ENCODE measurements at regions not wholly inside any gene's neighbourhood (a gene's known extent, or its start where the extent isn't known, plus 50 kb on each side); places are given as distances from the start of the nearest gene placed in this dataset.

DNA sequence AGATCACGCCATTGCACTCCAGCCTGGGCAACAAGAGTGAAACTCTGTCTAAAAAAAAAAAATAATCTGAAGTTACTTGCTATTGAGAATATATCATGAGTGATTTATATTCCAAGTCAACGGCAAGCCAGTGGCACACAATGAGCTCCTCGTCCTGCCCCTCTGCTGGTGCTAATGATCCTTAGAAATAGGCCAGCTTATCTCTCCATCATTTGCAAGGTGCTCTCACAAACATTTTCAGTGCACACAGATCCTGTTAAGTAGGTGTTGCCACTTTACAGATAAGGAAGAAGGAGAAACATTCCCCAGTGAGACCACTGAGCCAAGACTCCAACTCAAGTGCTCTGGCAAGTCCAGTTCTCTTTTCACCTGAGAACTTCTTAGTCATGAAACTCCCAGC, 91.3 kb upstream of the GPR45 start:
- no peak for DNase-seq

DNA sequence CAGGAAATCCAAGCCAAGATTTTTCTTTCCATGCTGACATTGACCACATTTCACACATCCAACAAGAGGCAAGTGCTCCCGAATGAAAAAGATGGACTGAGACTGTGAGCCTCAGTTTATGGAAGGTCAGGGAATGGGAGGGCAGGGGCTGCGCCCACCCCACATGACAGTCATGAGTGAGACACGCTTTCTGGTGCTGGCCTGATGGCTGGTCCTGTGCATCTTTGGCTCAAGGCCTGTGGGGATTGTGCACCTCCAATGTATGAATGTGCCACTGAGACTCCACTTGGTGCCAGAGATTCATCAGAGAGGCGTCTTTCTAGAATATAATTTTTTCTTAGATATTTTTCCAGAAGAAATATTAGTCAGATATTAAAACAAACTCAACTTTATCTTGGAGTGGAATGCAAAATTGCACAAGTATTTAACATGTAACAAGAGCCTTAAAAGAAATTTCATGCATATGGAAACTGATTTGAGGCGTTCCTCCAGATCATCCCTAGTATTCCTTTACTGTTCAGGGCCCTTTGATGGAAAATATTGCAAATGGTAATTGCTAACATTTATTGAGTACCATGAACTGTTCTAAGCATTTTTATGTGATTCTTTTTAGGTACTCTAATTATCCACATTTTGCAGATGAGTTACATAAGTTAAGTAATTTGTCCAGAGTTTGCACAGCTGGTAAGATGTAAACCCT, 87.3 kb upstream of the GPR45 start:
- DNase-seq: no peak

DNA sequence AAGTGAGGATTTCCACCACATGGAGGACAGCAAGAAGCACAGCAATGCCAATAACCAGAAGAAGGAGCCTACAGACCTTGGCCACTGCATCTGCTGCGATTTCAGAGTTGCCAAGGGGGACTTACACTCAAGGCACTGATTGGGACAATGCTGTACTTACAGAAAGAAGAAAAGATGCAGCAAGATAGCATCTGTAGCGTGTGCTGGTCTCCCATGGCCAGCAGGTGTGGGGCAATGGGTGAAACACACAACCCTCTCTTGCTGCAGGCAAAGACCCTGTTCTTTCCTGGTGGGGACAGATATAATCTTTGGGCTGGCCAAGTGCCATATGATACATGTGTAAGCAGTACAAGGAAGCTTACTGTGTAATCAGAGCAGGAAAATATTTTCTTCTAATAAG, 85.4 kb upstream of the GPR45 start:
- DNase-seq: no peak

GRCh38 chr2:105158002-105158401, 83.5 kb upstream of the GPR45 start:
- no peak for DNase-seq

DNA sequence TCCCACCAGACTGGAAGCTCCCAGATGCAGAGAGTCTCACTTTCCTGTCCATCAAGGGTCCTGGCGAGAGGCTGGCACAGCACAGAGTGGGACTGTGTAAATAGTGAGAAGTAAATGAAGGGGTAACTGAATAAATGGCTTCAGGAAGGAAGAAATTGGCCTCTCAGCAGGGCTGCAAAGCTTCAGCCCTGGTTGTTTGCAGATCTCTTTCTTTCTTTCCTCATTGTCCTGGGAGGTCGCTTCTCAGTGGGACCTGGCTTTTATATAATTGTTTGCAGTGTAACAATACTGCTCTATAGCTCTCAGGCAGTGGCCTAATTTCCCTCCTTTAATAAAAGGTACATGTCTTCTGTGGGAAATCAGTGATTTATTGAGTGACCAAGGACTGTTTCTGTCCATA, 74.9 kb upstream of the GPR45 start:
- DNase-seq: peak in 2 of 3 experiments; percentile 70 to 94

- no peak for DNase-seq
Measured at GRCh38 chr2:105168543-105168942, 73.0 kb upstream of the GPR45 start.

DNA sequence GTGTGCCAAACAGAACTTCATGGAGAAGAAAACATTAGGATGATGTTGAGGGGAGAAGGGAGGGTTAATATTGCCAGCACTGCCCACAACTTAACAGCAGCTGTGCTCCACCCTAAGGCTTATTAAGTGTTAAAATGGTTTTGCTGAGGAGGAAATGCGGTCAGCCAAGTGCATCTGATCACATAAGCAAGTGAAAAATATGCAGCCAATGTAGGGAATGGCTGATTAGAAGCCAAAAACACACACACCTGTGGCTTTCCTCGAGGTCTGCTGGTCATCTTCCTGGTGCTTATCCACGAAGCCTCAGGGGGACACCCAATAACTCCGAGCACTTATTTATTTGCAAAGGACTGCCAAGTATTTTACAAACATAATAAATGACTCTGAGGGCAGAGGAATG, 66.3 kb upstream of the GPR45 start:
- peak in 1 of 3 experiments; percentile 17 for DNase-seq

GRCh38 chr2:105176429-105176828, 65.1 kb upstream of the GPR45 start:
- DNase-seq: peak in 2 of 3 experiments; percentile 35 to 44

DNA sequence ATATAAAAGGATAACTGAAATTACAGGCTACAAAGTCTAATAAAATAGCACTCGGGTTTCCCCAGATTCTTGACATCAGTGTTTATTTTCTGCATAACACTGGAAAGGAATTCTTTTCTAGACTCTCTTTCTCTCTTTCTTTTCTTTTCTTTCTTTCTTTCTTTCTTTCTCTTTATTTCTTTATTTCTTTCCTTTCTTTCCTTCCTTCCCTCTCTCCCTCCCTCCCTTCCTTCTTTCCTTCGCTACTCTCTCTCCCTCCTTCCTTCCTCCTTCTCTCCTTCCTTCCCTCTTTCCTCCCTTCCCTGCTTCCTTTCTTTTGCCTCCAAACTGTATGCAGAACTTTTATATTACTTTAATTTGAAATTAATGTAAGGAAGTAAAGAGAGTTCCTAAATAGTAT, 64.5 kb upstream of the GPR45 start:
- no peak for DNase-seq

- DNase-seq: no peak
Measured at GRCh38 chr2:105177536-105178254, 63.8 kb upstream of the GPR45 start.

DNA sequence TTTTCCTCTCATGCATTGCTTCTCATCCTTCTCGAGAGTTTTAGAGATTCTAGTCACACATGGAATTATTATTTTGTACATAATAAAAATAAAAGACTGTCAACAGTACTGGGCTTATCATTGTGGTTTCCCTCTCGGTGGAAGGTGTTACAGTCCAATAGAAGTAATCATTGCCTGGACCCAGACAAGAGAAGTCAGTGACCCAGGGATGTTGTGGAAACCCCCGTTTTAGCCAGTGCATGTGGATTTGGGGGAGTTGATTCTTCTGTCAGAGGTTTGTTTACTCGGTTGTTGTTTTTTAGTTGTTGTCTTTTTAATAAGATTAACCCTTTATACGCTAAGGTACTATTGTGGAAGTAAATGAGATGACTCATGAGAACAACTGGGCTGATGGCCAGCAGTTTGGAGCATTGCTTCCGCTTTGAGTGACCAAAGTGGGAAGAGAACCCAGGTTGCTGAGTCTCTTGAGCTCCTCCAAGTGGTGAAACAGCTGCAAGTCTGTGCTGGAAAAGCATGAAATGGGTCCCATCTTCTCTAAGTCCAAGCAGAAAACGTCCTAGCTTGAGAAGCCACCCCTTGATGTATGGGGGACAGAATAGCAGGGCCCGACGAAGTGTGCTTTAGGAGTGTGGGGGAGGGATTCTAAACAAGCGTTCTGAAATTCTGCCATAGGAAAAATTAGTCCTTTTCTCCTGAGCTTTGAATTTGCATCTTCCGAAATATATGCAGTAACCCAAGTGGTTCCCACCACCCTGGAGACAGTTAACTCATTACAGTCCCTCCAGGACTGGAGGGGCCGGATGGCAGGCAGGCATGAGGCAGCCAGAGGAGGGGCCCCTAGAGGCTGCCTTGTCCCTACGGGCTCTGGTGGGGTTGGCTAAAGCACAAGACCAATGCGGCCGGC, 61.8 kb upstream of the GPR45 start:
- DNase-seq: peak; percentile 20 to 60 (median 36)

DNA sequence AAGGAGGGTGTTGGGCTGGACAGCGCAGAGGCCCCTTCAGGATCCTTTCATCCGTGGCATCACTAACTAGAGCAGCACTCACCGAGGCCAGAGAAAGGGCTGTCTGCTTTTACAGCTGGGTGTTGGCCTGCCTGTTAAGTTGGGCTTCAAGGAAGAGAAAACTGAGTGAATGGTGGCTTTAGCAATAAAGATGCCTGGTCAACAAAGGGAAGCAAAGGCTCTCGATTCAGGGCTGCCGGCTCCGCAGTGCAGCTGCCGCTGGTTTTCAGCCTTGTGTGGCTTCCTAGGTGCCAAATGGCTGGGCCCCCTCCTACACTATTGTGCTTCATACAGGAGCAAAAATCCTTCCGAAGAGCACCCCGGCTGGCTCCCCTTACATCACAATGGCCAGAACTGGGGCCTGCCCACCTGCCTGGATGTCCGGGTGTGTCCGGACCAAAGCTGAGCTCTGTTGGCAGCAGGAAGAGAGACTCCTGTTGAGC, 61.0 kb upstream of the GPR45 start:
- peak in 1 of 3 experiments; percentile 58 for DNase-seq

GRCh38 chr2:105181282-105181681, 60.3 kb upstream of the GPR45 start:
- DNase-seq: no peak

GRCh38 chr2:105183555-105184323, 57.8 kb upstream of the GPR45 start:
- peak in 1 of 3 experiments; percentile 2 for DNase-seq

DNA sequence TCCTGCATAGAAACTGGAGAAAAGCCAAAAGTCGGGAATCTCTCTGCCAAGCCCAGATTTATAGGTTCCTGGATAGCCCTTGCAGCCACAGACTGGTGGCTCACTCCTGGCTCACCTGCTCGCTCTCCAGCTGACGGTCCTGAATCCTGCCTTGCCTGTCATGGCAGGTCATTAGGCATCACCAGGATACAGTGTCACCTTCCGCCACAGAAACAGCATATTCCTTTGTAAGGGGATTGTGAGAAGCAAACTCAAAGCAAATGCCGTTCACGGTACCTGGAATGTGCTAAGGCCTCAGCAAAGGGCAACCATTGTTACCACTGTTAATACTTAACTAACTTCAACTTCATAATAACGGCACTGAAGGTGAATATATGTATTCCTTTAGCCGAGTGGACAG, 57.1 kb upstream of the GPR45 start:
- DNase-seq: peak in 2 of 3 experiments; percentile 13 to 40

DNA sequence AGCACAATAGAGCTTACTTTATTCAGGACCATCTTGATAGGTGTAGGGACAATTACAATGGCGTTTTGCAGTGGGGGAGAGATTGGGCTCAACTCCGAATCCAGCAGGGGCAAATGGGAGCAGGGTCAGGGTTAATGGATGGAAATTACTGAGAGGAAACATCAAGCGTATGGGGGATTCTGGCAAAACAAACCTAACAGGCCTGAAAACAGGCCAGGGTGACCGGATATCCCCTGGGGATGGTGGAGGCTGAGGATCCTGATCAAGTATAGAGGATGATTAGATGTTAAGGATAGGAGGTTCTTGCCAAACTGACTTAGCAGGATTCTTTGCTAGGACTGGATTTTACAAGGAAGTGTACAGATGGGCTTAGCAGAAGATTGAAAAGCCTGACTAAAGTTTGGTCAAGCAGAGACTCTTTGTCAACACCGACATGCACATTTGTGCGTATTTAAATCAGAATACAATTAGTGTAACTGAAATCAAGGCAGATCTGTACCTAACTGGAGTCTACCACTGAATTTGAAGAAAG, 54.5 kb upstream of the GPR45 start:
- DNase-seq: no peak

DNA sequence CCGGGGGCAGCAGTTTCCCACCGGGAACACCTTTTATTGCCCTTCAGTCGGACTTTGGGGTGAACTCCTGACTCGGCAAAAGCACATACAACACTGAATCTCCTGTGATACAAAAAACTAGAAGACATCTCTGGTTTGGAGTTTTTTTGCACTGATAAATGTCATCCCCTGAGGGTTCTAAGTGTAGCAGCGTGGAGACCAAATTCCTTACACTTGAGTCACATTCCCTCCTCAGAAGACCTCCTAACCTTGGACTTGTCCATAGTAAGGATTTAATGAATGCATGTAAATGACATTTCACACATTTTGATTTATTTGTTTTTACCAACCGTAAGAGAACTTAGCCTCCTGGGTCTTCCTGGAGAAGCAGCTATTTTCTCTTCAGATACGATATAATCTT, 54.0 kb upstream of the GPR45 start:
- DNase-seq: no peak

- DNase-seq: no peak
Measured at GRCh38 chr2:105188343-105188742, 53.2 kb upstream of the GPR45 start.

Measured in NCI-H1417 (cell line).